ENCODE measurements at regions not wholly inside any gene's neighbourhood (a gene's known extent, or its start where the extent isn't known, plus 50 kb on each side); places are given as distances from the start of the nearest gene placed in this dataset.

- Histone ChIP-seq H3K9me3 (ENCODE audit: control insufficient read depth, insufficient read depth, low read length) (no peaks in the 10 kb centered on the region), H3K4me3 (ENCODE audit: low read length) (no peak overlapping the region), H3K4me1 (ENCODE audit: control insufficient read depth, insufficient read depth, low read length) (no peaks in the 10 kb centered on the region), H3K27ac (ENCODE audit: low read length) (no peak overlapping the region), H3K27me3 (ENCODE audit: control insufficient read depth, insufficient read depth, low read length) (no peaks in the 10 kb centered on the region), H3K36me3 (ENCODE audit: control insufficient read depth, insufficient read depth, low read length) (no peaks in the 10 kb centered on the region)
- no CpG with 5 or more reads among the region's 6 CpGs for whole genome bisulfite sequencing (ENCODE audit: insufficient coverage, insufficient read length)
- DNase-seq (ENCODE audit: low read depth, low spot score), result no peak
These were observed 905.0 kb downstream of the EFNB2 start for GRCh38 chr13:105630431-105630830.

- no peak for DNase-seq (ENCODE audit: low read depth, low spot score)
- H3K4me1 ChIP-seq (ENCODE audit: control insufficient read depth, insufficient read depth, low read length), result no peaks in the 10 kb centered on the region
- no peaks in the 10 kb centered on the region for H3K27me3 ChIP-seq (ENCODE audit: control insufficient read depth, insufficient read depth, low read length)
- no CpG with 5 or more reads among the region's 7 CpGs for WGBS (ENCODE audit: insufficient coverage, insufficient read length)
- H3K36me3 ChIP-seq (ENCODE audit: control insufficient read depth, insufficient read depth, low read length), result no peaks in the 10 kb centered on the region
- no peaks in the 10 kb centered on the region for H3K9me3 ChIP-seq (ENCODE audit: control insufficient read depth, insufficient read depth, low read length)
- H3K4me3 ChIP-seq (ENCODE audit: low read length), result no peak overlapping the region
- H3K27ac ChIP-seq (ENCODE audit: low read length), result no peak overlapping the region
These were observed 908.2 kb downstream of the EFNB2 start for GRCh38 chr13:105627270-105627669.

GRCh38 chr13:105625691-105626090, 909.8 kb downstream of the EFNB2 start:
- Histone ChIP-seq H3K4me1 (ENCODE audit: control insufficient read depth, insufficient read depth, low read length) (no peaks in the 10 kb centered on the region), H3K27ac (ENCODE audit: low read length) (no peak overlapping the region), H3K27me3 (ENCODE audit: control insufficient read depth, insufficient read depth, low read length) (no peaks in the 10 kb centered on the region), H3K4me3 (ENCODE audit: low read length) (no peak overlapping the region), H3K36me3 (ENCODE audit: control insufficient read depth, insufficient read depth, low read length) (no peaks in the 10 kb centered on the region), H3K9me3 (ENCODE audit: control insufficient read depth, insufficient read depth, low read length) (no peaks in the 10 kb centered on the region)
- DNase-seq (ENCODE audit: low read depth, low spot score), result no peak
- WGBS (ENCODE audit: insufficient coverage, insufficient read length), result no CpG with 5 or more reads among the region's 2 CpGs

- Histone ChIP-seq H3K27ac (ENCODE audit: low read length) (no peak overlapping the region), H3K9me3 (ENCODE audit: control insufficient read depth, insufficient read depth, low read length) (no peaks in the 10 kb centered on the region), H3K27me3 (ENCODE audit: control insufficient read depth, insufficient read depth, low read length) (no peaks in the 10 kb centered on the region), H3K4me3 (ENCODE audit: low read length) (no peak overlapping the region), H3K36me3 (ENCODE audit: control insufficient read depth, insufficient read depth, low read length) (no peaks in the 10 kb centered on the region), H3K4me1 (ENCODE audit: control insufficient read depth, insufficient read depth, low read length) (no peaks in the 10 kb centered on the region)
- WGBS (ENCODE audit: insufficient coverage, insufficient read length), result no CpG with 5 or more reads among the region's 6 CpGs
- no peak for DNase-seq (ENCODE audit: low read depth, low spot score)
These were observed 919.0 kb downstream of the EFNB2 start for GRCh38 chr13:105616333-105617075.

GRCh38 chr13:105612541-105612940, 922.9 kb downstream of the EFNB2 start:
- no peak for DNase-seq (ENCODE audit: low read depth, low spot score)
- H3K4me1 ChIP-seq (ENCODE audit: control insufficient read depth, insufficient read depth, low read length), result no peaks in the 10 kb centered on the region

GRCh38 chr13:105611424-105611823, 924.0 kb downstream of the EFNB2 start:
- no peaks in the 10 kb centered on the region for H3K9me3 ChIP-seq (ENCODE audit: control insufficient read depth, insufficient read depth, low read length)
- no peak overlapping the region for H3K4me3 ChIP-seq (ENCODE audit: low read length)
- H3K27me3 ChIP-seq (ENCODE audit: control insufficient read depth, insufficient read depth, low read length), result no peaks in the 10 kb centered on the region
- no peaks in the 10 kb centered on the region for H3K36me3 ChIP-seq (ENCODE audit: control insufficient read depth, insufficient read depth, low read length)
- WGBS (ENCODE audit: insufficient coverage, insufficient read length), result no CpG with 5 or more reads among the region's 5 CpGs
- H3K4me1 ChIP-seq (ENCODE audit: control insufficient read depth, insufficient read depth, low read length), result no peaks in the 10 kb centered on the region
- H3K27ac ChIP-seq (ENCODE audit: low read length), result no peak overlapping the region
- no peak for DNase-seq (ENCODE audit: low read depth, low spot score)

More at GRCh38 chr13:105612541-105612940, 922.9 kb downstream of the EFNB2 start:
- Histone ChIP-seq H3K9me3 (ENCODE audit: control insufficient read depth, insufficient read depth, low read length) (no peaks in the 10 kb centered on the region), H3K36me3 (ENCODE audit: control insufficient read depth, insufficient read depth, low read length) (no peaks in the 10 kb centered on the region), H3K27ac (ENCODE audit: low read length) (no peak overlapping the region), H3K4me3 (ENCODE audit: low read length) (no peak overlapping the region), H3K27me3 (ENCODE audit: control insufficient read depth, insufficient read depth, low read length) (no peaks in the 10 kb centered on the region)
- WGBS (ENCODE audit: insufficient coverage, insufficient read length), result no CpG with 5 or more reads among the region's 5 CpGs

- Histone ChIP-seq H3K4me1 (ENCODE audit: control insufficient read depth, insufficient read depth, low read length) (no peaks in the 10 kb centered on the region), H3K36me3 (ENCODE audit: control insufficient read depth, insufficient read depth, low read length) (no peaks in the 10 kb centered on the region), H3K9me3 (ENCODE audit: control insufficient read depth, insufficient read depth, low read length) (no peaks in the 10 kb centered on the region), H3K4me3 (ENCODE audit: low read length) (no peak overlapping the region), H3K27ac (ENCODE audit: low read length) (no peak overlapping the region), H3K27me3 (ENCODE audit: control insufficient read depth, insufficient read depth, low read length) (no peaks in the 10 kb centered on the region)
- no CpG with 5 or more reads among the region's 2 CpGs for WGBS (ENCODE audit: insufficient coverage, insufficient read length)
- no peak for DNase-seq (ENCODE audit: low read depth, low spot score)
These were observed 927.4 kb downstream of the EFNB2 start for GRCh38 chr13:105608104-105608503.

- Histone ChIP-seq H3K27ac (ENCODE audit: low read length) (no peak overlapping the region), H3K4me3 (ENCODE audit: low read length) (no peak overlapping the region), H3K9me3 (ENCODE audit: control insufficient read depth, insufficient read depth, low read length) (no peaks in the 10 kb centered on the region), H3K4me1 (ENCODE audit: control insufficient read depth, insufficient read depth, low read length) (no peaks in the 10 kb centered on the region), H3K27me3 (ENCODE audit: control insufficient read depth, insufficient read depth, low read length) (no peaks in the 10 kb centered on the region), H3K36me3 (ENCODE audit: control insufficient read depth, insufficient read depth, low read length) (no peaks in the 10 kb centered on the region)
- WGBS (ENCODE audit: insufficient coverage, insufficient read length), result no CpG with 5 or more reads among the region's 2 CpGs
- no peak for DNase-seq (ENCODE audit: low read depth, low spot score)
These were observed 928.0 kb downstream of the EFNB2 start for GRCh38 chr13:105607426-105607825.

- no peaks in the 10 kb centered on the region for H3K27me3 ChIP-seq (ENCODE audit: control insufficient read depth, insufficient read depth, low read length)
- no peaks in the 10 kb centered on the region for H3K4me1 ChIP-seq (ENCODE audit: control insufficient read depth, insufficient read depth, low read length)
- H3K4me3 ChIP-seq (ENCODE audit: low read length), result no peak overlapping the region
- WGBS (ENCODE audit: insufficient coverage, insufficient read length), result no CpG with 5 or more reads among the region's 2 CpGs
- DNase-seq (ENCODE audit: low read depth, low spot score), result no peak
- H3K9me3 ChIP-seq (ENCODE audit: control insufficient read depth, insufficient read depth, low read length), result no peaks in the 10 kb centered on the region
- H3K36me3 ChIP-seq (ENCODE audit: control insufficient read depth, insufficient read depth, low read length), result no peaks in the 10 kb centered on the region
- H3K27ac ChIP-seq (ENCODE audit: low read length), result no peak overlapping the region
These were observed 928.4 kb downstream of the EFNB2 start for GRCh38 chr13:105607016-105607415.

GRCh38 chr13:105602956-105603670, 932.3 kb downstream of the EFNB2 start:
- no CpG with 5 or more reads among the region's 8 CpGs for WGBS (ENCODE audit: insufficient coverage, insufficient read length)
- no peaks in the 10 kb centered on the region for H3K9me3 ChIP-seq (ENCODE audit: control insufficient read depth, insufficient read depth, low read length)
- no peaks in the 10 kb centered on the region for H3K4me1 ChIP-seq (ENCODE audit: control insufficient read depth, insufficient read depth, low read length)
- DNase-seq (ENCODE audit: low read depth, low spot score), result no peak
- no peaks in the 10 kb centered on the region for H3K27me3 ChIP-seq (ENCODE audit: control insufficient read depth, insufficient read depth, low read length)
- no peak overlapping the region for H3K4me3 ChIP-seq (ENCODE audit: low read length)
- H3K36me3 ChIP-seq (ENCODE audit: control insufficient read depth, insufficient read depth, low read length), result no peaks in the 10 kb centered on the region
- no peak overlapping the region for H3K27ac ChIP-seq (ENCODE audit: low read length)

Data from iPS DF 6.9 (cell line).